ENCODE measurements at regions not wholly inside any gene's neighbourhood (a gene's known extent, or its start where the extent isn't known, plus 50 kb on each side); places are given as distances from the start of the nearest gene placed in this dataset.
A peak's percentile ranks its signal among the peaks of the same experiment; 100 is the strongest.

GRCh38 chr11:19347911-19348310 is 107.2 kb upstream of the E2F8 start:
- Histone ChIP-seq H4K20me1 (ENCODE audit: insufficient read depth) (no peaks in the 10 kb centered on the region), H3K4me3 (ENCODE audit: low read length) (no peak overlapping the region), H3K36me3 (ENCODE audit: insufficient read depth, low read length) (no peaks in the 10 kb centered on the region), H2AFZ (ENCODE audit: low read depth, low read length) (no peak overlapping the region), H3K27ac (ENCODE audit: low read length) (no peak overlapping the region), H3F3A (ENCODE audit: insufficient read depth, low read length, poor library complexity, severe bottlenecking) (no peaks in the 10 kb centered on the region), H3K27me3 (ENCODE audit: insufficient read depth, low read depth, low read length) (peaks cover 45% of the 10 kb centered on the region), H3K9me2 (ENCODE audit: insufficient read depth, low read length) (no peaks in the 10 kb centered on the region), H3K9ac (ENCODE audit: low read length) (no peak overlapping the region), H3K9me3 (ENCODE audit: low read length) (no peaks in the 10 kb centered on the region), H3K4me2 (ENCODE audit: low read length) (no peak overlapping the region), H3K79me2 (replicated peaks; ENCODE audit: insufficient read depth, low read length) (no peaks in the 10 kb centered on the region)
- TF ChIP-seq MXI1 (conservative IDR thresholded peaks at IDR 0.05; ENCODE audit: poor library complexity, severe bottlenecking) (no peak), EP300 (conservative IDR thresholded peaks at IDR 0.05; ENCODE audit: poor library complexity, severe bottlenecking) (no peak), TAF1 (IDR thresholded peaks at IDR 0.05; ENCODE audit: low read depth) (no peak), CTCF (IDR thresholded peaks at IDR 0.05; ENCODE audit: poor library complexity, severe bottlenecking) (no peak), RAD21 (conservative IDR thresholded peaks at IDR 0.05) (no peak), SMC3 (conservative IDR thresholded peaks at IDR 0.05; ENCODE audit: poor library complexity) (no peak)

- H3F3A ChIP-seq (ENCODE audit: insufficient read depth, low read length, poor library complexity, severe bottlenecking) = no peaks in the 10 kb centered on the region
- H3K36me3 ChIP-seq (ENCODE audit: insufficient read depth, low read length) = no peaks in the 10 kb centered on the region
- H4K20me1 ChIP-seq (ENCODE audit: insufficient read depth) = no peaks in the 10 kb centered on the region
- H3K27me3 ChIP-seq (ENCODE audit: insufficient read depth, low read depth, low read length) = peaks cover 62% of the 10 kb centered on the region
- peak overlapping the region; percentile 50 for H3K9ac ChIP-seq (ENCODE audit: low read length)
- H2AFZ ChIP-seq (ENCODE audit: low read depth, low read length) = peak overlapping the region; percentile 47
- TF ChIP-seq EP300 (conservative IDR thresholded peaks at IDR 0.05; ENCODE audit: poor library complexity, severe bottlenecking) (no peak), MXI1 (conservative IDR thresholded peaks at IDR 0.05; ENCODE audit: poor library complexity, severe bottlenecking) (no peak), TAF1 (IDR thresholded peaks at IDR 0.05; ENCODE audit: low read depth) (no peak), SMC3 (conservative IDR thresholded peaks at IDR 0.05; ENCODE audit: poor library complexity) (peak; percentile 36), CTCF (IDR thresholded peaks at IDR 0.05; ENCODE audit: poor library complexity, severe bottlenecking) (no peak), RAD21 (conservative IDR thresholded peaks at IDR 0.05) (peak; percentile 32), REST (IDR thresholded peaks at IDR 0.05; ENCODE audit: borderline replicate concordance) (no peak), POLR2AphosphoS5 (IDR thresholded peaks at IDR 0.05) (no peak), EZH2 (IDR thresholded peaks at IDR 0.05; ENCODE audit: borderline replicate concordance, insufficient read depth, low read length, poor library complexity, severe bottlenecking) (no peak)
- H3K4me2 ChIP-seq (ENCODE audit: low read length) = peak overlapping the region; percentile 40
- H3K27ac ChIP-seq (ENCODE audit: low read length) = no peak overlapping the region
- peak overlapping the region; percentile 82 for H3K4me3 ChIP-seq (ENCODE audit: low read length)
- H3K79me2 ChIP-seq (replicated peaks; ENCODE audit: insufficient read depth, low read length) = no peaks in the 10 kb centered on the region
- H3K9me2 ChIP-seq (ENCODE audit: insufficient read depth, low read length) = no peaks in the 10 kb centered on the region
- H3K9me3 ChIP-seq (ENCODE audit: low read length) = no peaks in the 10 kb centered on the region
Measured at GRCh38 chr11:19345848-19346681, 105.3 kb upstream of the E2F8 start.

All from neural cell (in vitro differentiated cells).